Activated CD4-positive, alpha-beta T cell treated with anti-CD3 and anti-CD28 coated beads for 4 hours (primary cell): ENCODE measurements at regions not wholly inside any gene's neighbourhood (a gene's known extent, or its start where the extent isn't known, plus 50 kb on each side); places are given as distances from the start of the nearest gene placed in this dataset.

Experiments used
- DNase-seq, 2 donors: peaks; one replicate each; pipeline ENCODE4 v3.0.0-alpha.2; 2020

GRCh38 chr2:146239392-146240135 lies 1605.3 kb upstream of the ACVR2A start:
- no peak for DNase-seq

GRCh38 chr2:146238254-146238966 lies 1606.4 kb upstream of the ACVR2A start:
- no peak for DNase-seq

GRCh38 chr2:146235158-146235557 lies 1609.7 kb upstream of the ACVR2A start:
- no peak for DNase-seq

GRCh38 chr2:146229508-146230155 lies 1615.2 kb upstream of the ACVR2A start:
- no peak for DNase-seq

GRCh38 chr2:146228466-146229058 lies 1616.3 kb upstream of the ACVR2A start:
- no peak for DNase-seq

GRCh38 chr2:146228020-146228393 lies 1616.8 kb upstream of the ACVR2A start:
- no peak for DNase-seq

- DNase-seq, result no peak
Observed at GRCh38 chr2:146227152-146228019, 1617.4 kb upstream of the ACVR2A start.

GRCh38 chr2:146226077-146226476 lies 1618.8 kb upstream of the ACVR2A start:
- no peak for DNase-seq

- no peak for DNase-seq
Observed at GRCh38 chr2:146221826-146222225, 1623.0 kb upstream of the ACVR2A start.

- no peak for DNase-seq
Observed at GRCh38 chr2:146220957-146221356, 1623.9 kb upstream of the ACVR2A start.

- no peak for DNase-seq
Observed at GRCh38 chr2:146214394-146214929, 1630.4 kb upstream of the ACVR2A start.

- DNase-seq, result no peak
Observed at GRCh38 chr2:146213674-146214073, 1631.2 kb upstream of the ACVR2A start.

GRCh38 chr2:146212602-146213001 lies 1632.2 kb upstream of the ACVR2A start:
- DNase-seq, result no peak

GRCh38 chr2:146209842-146210275 lies 1635.0 kb upstream of the ACVR2A start:
- DNase-seq, result no peak

GRCh38 chr2:146207901-146208300 lies 1636.9 kb upstream of the ACVR2A start:
- DNase-seq, result no peak

- DNase-seq, result no peak
Observed at GRCh38 chr2:146207417-146207816, 1637.4 kb upstream of the ACVR2A start.

- DNase-seq, result no peak
Observed at GRCh38 chr2:146203064-146203624, 1641.7 kb upstream of the ACVR2A start.

GRCh38 chr2:146193619-146194018 lies 1651.2 kb upstream of the ACVR2A start:
- DNase-seq, result no peak

- no peak for DNase-seq
Observed at GRCh38 chr2:146189541-146189940, 1655.3 kb upstream of the ACVR2A start.

GRCh38 chr2:146173934-146174333 lies 1654.0 kb upstream of the ZEB2 start:
- DNase-seq, result no peak

GRCh38 chr2:146161256-146161882 lies 1641.5 kb upstream of the ZEB2 start:
- no peak for DNase-seq
